ENCODE measurements at regions not wholly inside any gene's neighbourhood (a gene's known extent, or its start where the extent isn't known, plus 50 kb on each side); places are given as distances from the start of the nearest gene placed in this dataset.

GRCh38 chrX:18010253-18010652, 149.2 kb upstream of the RAI2 start:
- no peak overlapping the region for H3K27ac ChIP-seq (ENCODE audit: low read depth, low read length, poor library complexity, severe bottlenecking)
- TF ChIP-seq CTCF (IDR thresholded peaks at IDR 0.05; ENCODE audit: low read length): no peak
- no peaks in the 10 kb centered on the region for H3K36me3 ChIP-seq (ENCODE audit: insufficient read depth, low read length)
- no peak overlapping the region for H3K4me3 ChIP-seq (ENCODE audit: low read depth, low read length, poor library complexity, severe bottlenecking)
- H3F3A ChIP-seq (ENCODE audit: insufficient read depth, low read length): no peaks in the 10 kb centered on the region
- no peaks in the 10 kb centered on the region for H3K9me2 ChIP-seq (ENCODE audit: low read depth, low read length)
- H3K9ac ChIP-seq (ENCODE audit: low read length): no peak overlapping the region
- no peaks in the 10 kb centered on the region for H3K79me2 ChIP-seq (ENCODE audit: insufficient read depth, low read length)
- H3K27me3 ChIP-seq (ENCODE audit: insufficient read depth, low read length): no peaks in the 10 kb centered on the region
- H3K9me3 ChIP-seq (ENCODE audit: low read length): no peaks in the 10 kb centered on the region
- no peak overlapping the region for H3K4me2 ChIP-seq (ENCODE audit: low read length)
- no peaks in the 10 kb centered on the region for H3K4me1 ChIP-seq (ENCODE audit: insufficient read depth, low read length, severe bottlenecking)
- H4K20me1 ChIP-seq (ENCODE audit: insufficient read depth, low read length): no peaks in the 10 kb centered on the region
- no peak overlapping the region for H2AFZ ChIP-seq (ENCODE audit: low read length)

- Histone ChIP-seq H3K9ac (ENCODE audit: low read length) (no peak overlapping the region), H3K9me3 (ENCODE audit: low read length) (no peaks in the 10 kb centered on the region), H2AFZ (ENCODE audit: low read length) (no peak overlapping the region), H3K36me3 (ENCODE audit: insufficient read depth, low read length) (no peaks in the 10 kb centered on the region), H3K4me1 (ENCODE audit: insufficient read depth, low read length, severe bottlenecking) (no peaks in the 10 kb centered on the region), H4K20me1 (ENCODE audit: insufficient read depth, low read length) (no peaks in the 10 kb centered on the region), H3K9me2 (ENCODE audit: low read depth, low read length) (no peaks in the 10 kb centered on the region), H3F3A (ENCODE audit: insufficient read depth, low read length) (no peaks in the 10 kb centered on the region), H3K4me3 (ENCODE audit: low read depth, low read length, poor library complexity, severe bottlenecking) (no peak overlapping the region), H3K4me2 (ENCODE audit: low read length) (no peak overlapping the region), H3K27me3 (ENCODE audit: insufficient read depth, low read length) (no peaks in the 10 kb centered on the region), H3K79me2 (ENCODE audit: insufficient read depth, low read length) (no peaks in the 10 kb centered on the region), H3K27ac (ENCODE audit: low read depth, low read length, poor library complexity, severe bottlenecking) (no peak overlapping the region)
- no peak for TF ChIP-seq EZH2 (IDR thresholded peaks at IDR 0.05; ENCODE audit: borderline replicate concordance, low read length)
- TF ChIP-seq CTCF (IDR thresholded peaks at IDR 0.05; ENCODE audit: low read length): no peak
Observed at GRCh38 chrX:18003876-18004275, 142.8 kb upstream of the RAI2 start.

GRCh38 chrX:18002791-18003190, 141.7 kb upstream of the RAI2 start:
- Histone ChIP-seq H3K9ac (ENCODE audit: low read length) (no peak overlapping the region), H3K4me3 (ENCODE audit: low read depth, low read length, poor library complexity, severe bottlenecking) (no peak overlapping the region), H3K79me2 (ENCODE audit: insufficient read depth, low read length) (no peaks in the 10 kb centered on the region), H3K27me3 (ENCODE audit: insufficient read depth, low read length) (no peaks in the 10 kb centered on the region), H3F3A (ENCODE audit: insufficient read depth, low read length) (no peaks in the 10 kb centered on the region), H3K9me3 (ENCODE audit: low read length) (no peaks in the 10 kb centered on the region), H3K27ac (ENCODE audit: low read depth, low read length, poor library complexity, severe bottlenecking) (no peak overlapping the region), H3K36me3 (ENCODE audit: insufficient read depth, low read length) (no peaks in the 10 kb centered on the region), H3K4me2 (ENCODE audit: low read length) (no peak overlapping the region), H2AFZ (ENCODE audit: low read length) (no peak overlapping the region), H3K9me2 (ENCODE audit: low read depth, low read length) (no peaks in the 10 kb centered on the region), H3K4me1 (ENCODE audit: insufficient read depth, low read length, severe bottlenecking) (no peaks in the 10 kb centered on the region), H4K20me1 (ENCODE audit: insufficient read depth, low read length) (no peaks in the 10 kb centered on the region)
- TF ChIP-seq CTCF (IDR thresholded peaks at IDR 0.05; ENCODE audit: low read length) (no peak), EZH2 (IDR thresholded peaks at IDR 0.05; ENCODE audit: borderline replicate concordance, low read length) (no peak)

Data from OCI-LY1 (cell line).